ENCODE measurements at regions not wholly inside any gene's neighbourhood (a gene's known extent, or its start where the extent isn't known, plus 50 kb on each side); places are given as distances from the start of the nearest gene placed in this dataset.

GRCh38 chr7:46989247-46989646 lies 592.7 kb downstream of the TNS3 start:
- no peak for DNase-seq (ENCODE audit: low spot score)

DNA sequence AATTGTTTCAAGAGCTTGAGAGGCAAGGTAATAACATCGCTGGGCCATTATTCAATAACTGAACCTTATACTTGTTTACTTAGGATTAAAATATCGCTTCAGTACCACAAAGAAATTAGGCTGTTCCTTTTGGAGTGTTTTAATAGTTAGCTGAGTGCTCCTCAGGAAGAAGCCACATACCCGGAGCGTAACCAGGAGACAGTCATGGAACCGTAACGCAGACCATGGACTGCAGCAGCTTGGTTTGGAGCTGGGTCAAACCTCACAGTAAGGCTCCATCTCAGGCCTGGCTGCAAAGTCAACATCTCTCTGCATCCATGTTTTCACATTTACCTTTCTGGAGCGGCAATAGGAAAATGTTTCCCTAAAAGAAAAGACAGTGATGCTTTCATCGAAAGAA lies 599.0 kb downstream of the TNS3 start:
- DNase-seq (ENCODE audit: low spot score), result no peak

GRCh38 chr7:46979439-46979838 lies 602.5 kb downstream of the TNS3 start:
- no peak for DNase-seq (ENCODE audit: low spot score)

GRCh38 chr7:46975493-46975892 lies 606.4 kb downstream of the TNS3 start:
- DNase-seq (ENCODE audit: low spot score), result no peak

GRCh38 chr7:46972205-46972604 lies 609.7 kb downstream of the TNS3 start:
- no peak for DNase-seq (ENCODE audit: low spot score)

DNA sequence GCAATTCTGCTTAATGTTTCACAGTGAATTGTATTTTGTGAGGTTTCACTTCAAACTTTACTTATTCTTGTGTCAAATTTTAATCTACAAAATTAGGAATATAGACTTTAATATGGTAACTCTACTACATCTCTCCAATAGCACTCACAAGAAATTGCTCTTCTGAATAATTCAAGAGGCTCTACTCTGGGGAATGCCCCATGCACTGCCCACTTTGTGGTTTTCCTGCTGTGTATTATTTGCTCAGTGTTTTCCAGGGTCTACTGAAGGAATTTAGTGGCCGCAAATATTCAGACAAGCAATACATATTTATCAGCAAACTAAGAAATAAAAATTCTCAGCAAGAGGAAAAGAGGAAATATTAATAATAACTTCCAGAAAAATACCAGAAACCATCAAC lies 611.4 kb downstream of the TNS3 start:
- no peak for DNase-seq (ENCODE audit: low spot score)

- DNase-seq (ENCODE audit: low spot score), result no peak
Measured at GRCh38 chr7:46970131-46970430, 611.8 kb downstream of the TNS3 start.

- no peak for DNase-seq (ENCODE audit: low spot score)
Measured at GRCh38 chr7:46969303-46970130, 612.4 kb downstream of the TNS3 start.

DNA sequence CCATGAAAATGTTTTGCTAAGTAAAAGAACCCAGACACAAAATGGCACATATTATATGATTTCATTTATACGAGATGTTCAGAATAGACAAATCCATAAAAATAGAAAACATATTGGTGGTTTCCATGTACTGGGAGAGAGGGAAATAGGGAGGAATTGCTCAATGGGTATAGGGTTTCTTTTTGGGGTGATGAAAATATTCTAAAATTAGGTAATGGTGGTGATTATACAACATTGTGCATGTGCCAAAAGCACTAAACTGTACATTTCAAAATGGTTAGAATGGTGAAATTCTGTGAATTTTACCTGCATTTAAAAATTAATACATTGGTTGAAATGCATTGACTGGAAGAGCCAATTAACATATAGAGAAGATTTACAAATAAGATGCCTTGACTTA lies 613.9 kb downstream of the TNS3 start:
- no peak for DNase-seq (ENCODE audit: low spot score)

GRCh38 chr7:46963719-46964118 lies 618.2 kb downstream of the TNS3 start:
- DNase-seq (ENCODE audit: low spot score), result no peak

- no peak for DNase-seq (ENCODE audit: low spot score)
Measured at GRCh38 chr7:46960970-46961369, 620.9 kb downstream of the TNS3 start.

DNA sequence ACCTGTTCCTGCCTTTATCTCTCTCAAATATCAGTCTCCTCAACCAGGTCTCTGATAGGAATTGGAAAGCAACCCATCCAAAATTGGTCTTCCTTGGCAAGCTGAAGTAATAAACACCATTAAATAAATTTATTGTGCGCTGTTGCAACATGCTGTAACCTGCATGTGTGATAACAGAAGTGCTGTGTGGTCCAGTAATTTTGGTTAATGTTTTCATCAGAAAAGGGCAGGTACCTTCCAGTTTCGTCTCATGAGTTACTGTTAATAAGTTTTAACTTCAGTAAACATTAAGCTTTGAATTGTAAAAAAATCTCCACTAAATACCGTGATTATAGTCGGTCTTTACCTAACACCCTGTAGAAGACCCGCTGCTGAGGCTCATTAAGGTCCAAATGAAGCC lies 624.7 kb downstream of the TNS3 start:
- no peak for DNase-seq (ENCODE audit: low spot score)

DNA sequence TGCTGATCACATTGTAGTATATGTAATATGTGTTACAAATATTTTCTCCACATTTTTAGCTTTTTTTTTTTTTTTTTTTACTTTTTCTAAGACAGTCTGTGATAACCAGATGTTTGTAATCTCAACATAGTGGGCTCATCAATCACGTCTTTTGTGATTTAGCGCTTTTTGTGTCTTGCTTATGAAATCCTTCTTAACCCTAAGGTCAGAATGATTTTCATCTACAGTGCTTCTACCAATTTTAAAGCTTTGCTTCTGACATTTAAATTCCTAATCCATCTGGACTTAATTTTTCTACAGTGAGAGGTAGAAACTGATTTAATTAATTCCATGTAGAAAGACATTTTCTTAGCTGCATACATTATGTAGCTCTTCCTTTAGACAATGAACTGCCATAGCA lies 626.4 kb downstream of the TNS3 start:
- DNase-seq (ENCODE audit: low spot score), result no peak

DNA sequence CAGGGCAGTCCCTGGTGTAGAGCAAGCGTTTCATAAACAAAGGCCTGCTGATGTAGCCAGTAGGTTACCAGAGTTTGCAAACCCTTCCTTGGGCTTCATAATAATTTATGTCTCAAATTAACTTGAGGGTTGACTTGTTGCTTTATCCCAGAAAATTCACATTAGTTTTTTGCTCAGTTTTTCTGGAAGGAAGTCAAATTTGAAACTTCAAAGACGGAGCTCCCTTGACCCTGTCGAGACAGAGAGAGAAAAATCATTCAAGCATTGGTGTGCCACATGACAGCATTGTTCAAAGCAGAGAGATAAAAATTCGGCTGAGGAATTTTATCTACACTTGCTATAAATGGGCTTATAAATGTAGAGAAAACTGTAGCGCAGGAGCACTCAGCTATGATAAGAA lies 627.7 kb downstream of the TNS3 start:
- no peak for DNase-seq (ENCODE audit: low spot score)

GRCh38 chr7:46953008-46953407 lies 628.9 kb downstream of the TNS3 start:
- DNase-seq (ENCODE audit: low spot score), result no peak

- DNase-seq (ENCODE audit: low spot score), result no peak
Measured at GRCh38 chr7:46949270-46949931, 632.5 kb downstream of the TNS3 start.

GRCh38 chr7:46948716-46949115 lies 633.2 kb downstream of the TNS3 start:
- DNase-seq (ENCODE audit: low spot score), result no peak

- no peak for DNase-seq (ENCODE audit: low spot score)
Measured at GRCh38 chr7:46945328-46945727, 636.6 kb downstream of the TNS3 start.

DNA sequence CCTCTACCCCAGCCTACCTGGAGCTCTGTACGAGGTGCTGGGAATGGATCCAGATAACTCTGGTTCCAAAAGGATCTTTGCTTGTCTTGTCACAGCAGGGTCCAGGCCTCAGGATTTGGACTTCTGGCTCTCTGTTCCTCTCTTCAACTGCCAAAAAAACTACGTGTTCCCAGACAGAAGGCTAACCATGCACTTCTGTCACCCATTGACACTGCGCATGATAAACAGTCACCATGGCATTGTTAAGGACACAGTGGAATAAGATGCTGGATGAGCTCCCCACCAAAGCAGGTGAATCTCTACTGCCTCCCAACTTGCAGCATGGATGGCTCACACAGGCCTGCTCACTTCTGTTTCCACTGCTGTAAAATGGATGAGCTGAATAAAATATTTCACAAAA lies 637.9 kb downstream of the TNS3 start:
- DNase-seq (ENCODE audit: low spot score), result no peak

DNA sequence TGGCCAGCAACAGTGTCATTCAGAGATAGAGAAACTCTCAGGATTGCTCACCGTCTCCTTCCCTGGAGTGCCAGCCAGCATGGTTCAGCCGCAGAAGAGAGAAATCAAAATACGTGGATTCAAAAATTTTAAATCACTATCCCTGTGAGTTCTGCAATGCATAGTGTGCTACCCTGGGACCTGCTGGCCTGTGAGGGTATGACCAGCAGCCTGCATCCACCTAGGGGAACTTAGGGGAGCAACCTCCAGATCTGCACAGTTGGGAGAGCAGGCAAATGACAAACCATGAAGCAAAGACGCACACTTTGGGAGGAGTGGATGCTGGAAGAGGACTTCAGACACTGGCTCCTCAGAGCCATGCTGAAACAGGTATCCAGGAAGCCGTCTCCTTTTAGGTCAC lies 639.3 kb downstream of the TNS3 start:
- DNase-seq (ENCODE audit: low spot score), result no peak

- no peak for DNase-seq (ENCODE audit: low spot score)
Measured at GRCh38 chr7:46940178-46940577, 641.7 kb downstream of the TNS3 start.

DNA sequence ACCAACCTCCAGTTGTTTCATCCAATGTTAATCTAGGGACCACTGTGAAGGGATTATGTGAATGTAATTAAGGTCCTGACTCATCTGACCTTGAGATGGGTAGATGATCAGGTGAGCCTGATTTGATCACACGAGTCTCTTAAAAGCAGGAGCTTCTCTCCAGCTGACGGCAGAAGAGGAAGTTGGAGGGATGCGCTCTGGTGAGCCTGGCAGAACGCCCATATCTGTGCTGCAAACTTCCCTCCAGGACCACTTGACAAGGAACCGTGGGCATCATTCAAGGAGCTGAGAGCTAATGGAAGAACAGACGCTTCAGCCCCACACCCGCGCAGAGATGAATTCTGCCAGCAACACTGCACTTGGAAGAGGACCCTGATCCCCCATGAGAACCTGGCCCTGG lies 642.4 kb downstream of the TNS3 start:
- DNase-seq (ENCODE audit: low spot score), result no peak

DNA sequence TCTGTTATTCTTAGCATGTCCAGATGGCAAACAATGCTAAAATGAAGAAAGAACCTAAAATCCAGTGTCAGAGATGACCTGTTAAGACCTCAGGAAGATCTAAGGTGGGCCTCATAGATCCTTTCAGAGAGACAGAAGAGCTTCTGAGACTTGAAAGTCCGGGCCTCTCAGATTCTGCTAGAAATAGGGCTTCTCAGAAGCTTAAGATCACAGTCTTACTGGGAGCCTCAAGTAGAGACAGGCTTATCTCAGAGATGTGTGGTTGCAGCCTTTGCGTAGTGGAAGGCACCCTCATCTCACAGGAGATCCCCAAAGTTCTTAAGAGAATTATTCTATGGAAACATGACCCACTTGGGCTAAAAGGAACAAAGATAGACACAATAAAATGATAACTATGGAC lies 642.8 kb downstream of the TNS3 start:
- DNase-seq (ENCODE audit: low spot score), result no peak

- no peak for DNase-seq (ENCODE audit: low spot score)
Measured at GRCh38 chr7:46937826-46938225, 644.1 kb downstream of the TNS3 start.

Data from mucosa of gallbladder (tissue), 1 donor.